Vagina (tissue), 2 donors: ENCODE measurements at regions not wholly inside any gene's neighbourhood (a gene's known extent, or its start where the extent isn't known, plus 50 kb on each side); places are given as distances from the start of the nearest gene placed in this dataset.
A peak's percentile ranks its signal among the peaks of the same experiment; 100 is the strongest.

ENCODE experiments used
- DNase-seq, 2 donors: peaks; one replicate each; pipeline ENCODE4 v3.0.0-alpha.2; 2017; ENCODE audit errors: extremely low spot score in 2 of 2
- H3K27ac ChIP-seq: fragments of 200-600 bp; sonication (generic); one replicate; pipeline ENCODE4 v1.5.1; 2019
- H3K27me3 ChIP-seq: fragments of 200-600 bp; sonication (generic); one replicate; pipeline ENCODE4 v1.5.1; 2019
- H3K36me3 ChIP-seq, 2 donors: fragments of 200-600 bp; sonication (generic); one replicate each; pipeline ENCODE4 v1.5.1; 2017 to 2019
- H3K4me1 ChIP-seq: fragments of 200-600 bp; sonication (generic); one replicate; pipeline ENCODE4 v1.5.1; 2019
- H3K4me3 ChIP-seq, 2 donors: fragments of 200-600 bp; sonication (generic); 1 replicate in 1 of 2; 2 replicates in 1 of 2; pipeline ENCODE4 v1.5.1; 2016 to 2019
- H3K9me3 ChIP-seq: fragments of 200-600 bp; sonication (generic); one replicate; pipeline ENCODE4 v1.5.1; 2019
- POLR2A ChIP-seq, 2 donors: fragments of 450-650 bp; IDR thresholded peaks; one replicate each; pipeline ENCODE4 v1.6.1; 2017; ENCODE audit warnings: antibody characterized with exemption in 2 of 2, mild to moderate bottlenecking in 2 of 2, moderate library complexity in 2 of 2
- POLR2AphosphoS5 ChIP-seq, 2 donors: sonication (generic); formaldehyde crosslinking; IDR thresholded peaks; one replicate each; pipeline ENCODE4 v1.9.0; 2017; ENCODE audit warnings: antibody characterized with exemption in 2 of 2, mild to moderate bottlenecking in 2 of 2, low read depth in 1 of 2; ENCODE audit not compliant: insufficient read depth in 1 of 2
- intact Hi-C: fragments of 100-400 bp; cut with DNase I; formaldehyde crosslinking; loops from one replicate; pipeline ENCODE4 v1.15.1; 2023
- TF ChIP-seq, protein P1 (sequence below), 3 experiments: fragments of 450-650 bp in 2 of 3; fragments of 200-600 bp in 1 of 3; sonication (generic) in 1 of 3; IDR thresholded peaks; one replicate each; pipeline ENCODE4 v1.5.1; 2017 to 2019; ENCODE audit warnings: antibody characterized with exemption in 3 of 3, mild to moderate bottlenecking in 2 of 3, moderate library complexity in 2 of 3

DNA sequence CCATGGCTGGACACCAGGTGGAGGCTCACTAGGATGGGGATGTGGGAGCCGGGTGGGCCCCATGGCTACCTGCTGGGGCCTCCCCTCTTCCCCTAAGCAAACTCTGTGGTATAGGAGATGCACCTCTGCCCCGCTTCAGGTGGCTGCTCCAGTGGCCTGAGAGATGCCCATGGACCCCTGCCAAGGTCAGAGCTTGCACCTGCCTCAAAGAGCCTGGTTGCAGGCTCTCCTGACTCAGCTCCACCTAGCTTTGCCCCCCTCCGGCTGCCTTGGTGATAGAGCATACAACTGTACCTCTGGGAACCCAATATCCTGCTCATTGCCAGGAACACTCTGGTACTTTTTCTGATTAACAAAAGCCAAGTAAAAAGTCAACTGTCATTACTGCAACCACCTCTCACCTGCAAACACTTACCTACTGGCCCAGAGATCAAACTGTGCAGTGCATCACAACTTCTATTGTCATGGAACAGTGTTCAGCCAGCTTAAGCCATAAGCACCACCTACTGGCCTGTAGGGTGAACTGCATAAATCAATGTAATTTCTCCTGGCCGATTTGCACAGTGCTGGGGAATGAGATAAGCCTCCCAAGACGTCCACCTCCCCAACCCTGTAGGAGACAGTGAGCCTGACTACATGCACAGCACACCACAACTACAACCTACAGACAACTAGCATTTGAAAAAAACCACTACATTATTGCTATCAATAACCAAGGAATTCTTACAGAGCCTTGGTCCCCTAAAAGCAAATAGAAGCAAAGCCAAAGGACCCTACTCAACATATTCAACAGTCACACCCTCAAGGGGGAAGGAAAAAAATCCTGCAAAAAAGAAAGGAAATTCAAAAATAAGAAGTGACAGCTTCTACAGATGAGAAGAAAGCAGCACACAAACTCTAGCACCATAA is 352.4 kb upstream of the ARHGEF26 start:
- no peaks in the 10 kb centered on the region for H3K36me3 ChIP-seq
- no peak for DNase-seq

DNA sequence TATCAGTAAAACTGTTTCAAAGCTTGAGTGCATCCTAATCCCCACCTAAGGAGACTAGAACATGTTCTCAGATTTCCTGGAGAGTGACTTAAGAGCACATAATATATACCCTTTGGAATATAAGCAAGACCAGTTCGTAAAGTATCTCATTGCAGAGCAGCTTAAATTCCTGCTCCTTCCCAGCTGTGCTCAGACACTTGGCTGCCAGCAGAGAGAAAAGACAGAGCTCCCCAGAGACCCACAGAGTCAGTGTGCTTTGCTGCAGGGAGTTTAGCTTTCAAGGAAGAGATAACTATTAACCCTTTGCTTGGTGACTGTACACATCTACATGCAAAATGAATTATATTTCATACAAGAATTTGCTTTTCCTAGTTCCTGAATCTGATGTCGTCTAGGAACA is 338.1 kb upstream of the ARHGEF26 start:
- no peak overlapping the region for H3K4me3 ChIP-seq
- no peak for DNase-seq

More for the DNA sequence above, 352.4 kb upstream of the ARHGEF26 start:
- Histone ChIP-seq H3K4me1 (no peaks in the 10 kb centered on the region), H3K9me3 (no peaks in the 10 kb centered on the region), H3K27ac (no peak overlapping the region), H3K4me3 (no peak overlapping the region), H3K27me3 (no peaks in the 10 kb centered on the region)
- intact Hi-C loops = no loop called here
- no peak for TF ChIP-seq POLR2AphosphoS5 (IDR thresholded peaks at IDR 0.05; ENCODE audit: insufficient read depth in 1 of 2, low read depth in 1 of 2)
- TF ChIP-seq POLR2A (IDR thresholded peaks at IDR 0.05) = no peak
- TF ChIP-seq, protein P1, sequence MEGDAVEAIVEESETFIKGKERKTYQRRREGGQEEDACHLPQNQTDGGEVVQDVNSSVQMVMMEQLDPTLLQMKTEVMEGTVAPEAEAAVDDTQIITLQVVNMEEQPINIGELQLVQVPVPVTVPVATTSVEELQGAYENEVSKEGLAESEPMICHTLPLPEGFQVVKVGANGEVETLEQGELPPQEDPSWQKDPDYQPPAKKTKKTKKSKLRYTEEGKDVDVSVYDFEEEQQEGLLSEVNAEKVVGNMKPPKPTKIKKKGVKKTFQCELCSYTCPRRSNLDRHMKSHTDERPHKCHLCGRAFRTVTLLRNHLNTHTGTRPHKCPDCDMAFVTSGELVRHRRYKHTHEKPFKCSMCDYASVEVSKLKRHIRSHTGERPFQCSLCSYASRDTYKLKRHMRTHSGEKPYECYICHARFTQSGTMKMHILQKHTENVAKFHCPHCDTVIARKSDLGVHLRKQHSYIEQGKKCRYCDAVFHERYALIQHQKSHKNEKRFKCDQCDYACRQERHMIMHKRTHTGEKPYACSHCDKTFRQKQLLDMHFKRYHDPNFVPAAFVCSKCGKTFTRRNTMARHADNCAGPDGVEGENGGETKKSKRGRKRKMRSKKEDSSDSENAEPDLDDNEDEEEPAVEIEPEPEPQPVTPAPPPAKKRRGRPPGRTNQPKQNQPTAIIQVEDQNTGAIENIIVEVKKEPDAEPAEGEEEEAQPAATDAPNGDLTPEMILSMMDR (IDR thresholded peaks at IDR 0.05) = peak; percentile 65 to 81 (median 80)

DNA sequence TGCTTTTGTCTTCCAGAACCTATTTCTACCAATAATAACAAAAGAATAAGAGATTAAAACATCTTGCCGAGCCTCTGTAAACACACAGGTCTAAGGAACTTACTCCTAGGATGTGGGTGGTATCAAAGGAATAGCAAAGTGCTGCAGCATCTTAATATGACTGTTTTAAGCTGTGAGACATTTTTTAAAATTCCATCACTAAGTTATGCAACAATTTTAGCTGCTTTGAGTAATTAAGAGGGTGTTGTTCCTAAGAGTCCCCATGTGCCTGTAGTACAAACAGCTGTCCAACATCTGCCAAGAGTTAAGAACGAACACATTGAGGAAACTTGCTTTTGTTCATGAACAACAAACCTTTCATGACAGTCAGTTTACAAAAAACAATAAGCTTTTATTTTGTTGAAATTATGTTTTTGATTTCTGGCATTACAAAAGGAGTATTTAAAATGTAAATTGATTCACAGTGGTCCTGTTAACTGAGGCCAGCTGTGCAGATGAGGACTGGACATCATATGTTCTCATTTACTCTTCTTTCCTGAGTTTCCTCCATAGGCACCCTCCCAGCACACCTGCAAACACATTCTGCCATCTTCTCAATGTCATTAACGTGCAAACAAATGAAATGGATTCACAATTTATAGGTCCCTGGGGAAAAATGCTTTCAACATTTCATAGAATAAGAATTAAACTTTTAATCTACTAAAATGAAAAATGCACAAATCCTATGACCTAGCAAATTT is 337.3 kb upstream of the ARHGEF26 start:
- no peak overlapping the region for H3K27ac ChIP-seq
- no peaks in the 10 kb centered on the region for H3K9me3 ChIP-seq
- no peak for DNase-seq
- no peaks in the 10 kb centered on the region for H3K27me3 ChIP-seq
- H3K4me1 ChIP-seq = no peaks in the 10 kb centered on the region
- H3K36me3 ChIP-seq = no peaks in the 10 kb centered on the region
- TF ChIP-seq, protein P1 (IDR thresholded peaks at IDR 0.05) = no peak
- TF ChIP-seq POLR2AphosphoS5 (IDR thresholded peaks at IDR 0.05; ENCODE audit: insufficient read depth in 1 of 2, low read depth in 1 of 2) = no peak
- intact Hi-C loops = no loop called here
- H3K4me3 ChIP-seq = no peak overlapping the region

More for the DNA sequence above, 338.1 kb upstream of the ARHGEF26 start:
- H3K27ac ChIP-seq = no peak overlapping the region
- H3K4me1 ChIP-seq = no peaks in the 10 kb centered on the region
- no peaks in the 10 kb centered on the region for H3K9me3 ChIP-seq
- TF ChIP-seq, protein P1 (IDR thresholded peaks at IDR 0.05) = no peak
- TF ChIP-seq POLR2AphosphoS5 (IDR thresholded peaks at IDR 0.05; ENCODE audit: insufficient read depth in 1 of 2, low read depth in 1 of 2) (no peak), POLR2A (IDR thresholded peaks at IDR 0.05) (no peak)
- H3K36me3 ChIP-seq = no peaks in the 10 kb centered on the region
- no peaks in the 10 kb centered on the region for H3K27me3 ChIP-seq
- intact Hi-C loops = no loop called here

DNA sequence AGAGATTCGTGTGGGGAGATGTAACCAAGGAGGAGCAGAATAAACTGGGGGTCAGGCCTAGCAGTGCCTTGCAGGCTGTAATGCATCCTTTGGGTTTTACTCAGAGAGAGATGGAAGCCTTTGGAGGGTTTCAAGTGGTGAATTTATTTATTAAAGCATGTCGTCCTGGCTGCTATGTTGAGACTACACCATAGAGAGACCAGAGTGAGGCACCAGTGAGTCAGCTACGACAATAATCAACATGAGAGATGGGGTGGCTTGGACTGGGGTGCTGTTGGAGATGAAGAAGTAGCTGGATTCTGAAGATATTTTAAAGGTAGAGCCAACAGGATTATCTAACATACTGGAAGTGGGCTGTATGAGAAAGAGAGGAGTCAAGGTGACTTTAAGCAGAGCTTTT is 335.3 kb upstream of the ARHGEF26 start:
- intact Hi-C loops = no loop called here

More for the DNA sequence above, 335.3 kb upstream of the ARHGEF26 start:
- Histone ChIP-seq H3K4me1 (no peaks in the 10 kb centered on the region), H3K9me3 (no peaks in the 10 kb centered on the region), H3K27me3 (no peaks in the 10 kb centered on the region), H3K27ac (no peak overlapping the region), H3K4me3 (no peak overlapping the region), H3K36me3 (no peaks in the 10 kb centered on the region)
- no peak for DNase-seq
- TF ChIP-seq, protein P1 (IDR thresholded peaks at IDR 0.05) = no peak
- no peak for TF ChIP-seq POLR2AphosphoS5 (IDR thresholded peaks at IDR 0.05; ENCODE audit: insufficient read depth in 1 of 2, low read depth in 1 of 2)
